Motor neuron (in vitro differentiated cells): ENCODE measurements at regions not wholly inside any gene's neighbourhood (a gene's known extent, or its start where the extent isn't known, plus 50 kb on each side); places are given as distances from the start of the nearest gene placed in this dataset.

ENCODE experiments used
- ATAC-seq, 8 experiments: fragments of 200-7000 bp; cut with Tn5 transposase; replicated peaks in 6 of 8; 2 replicates each; pipeline ENCODE4 v1.8.0; 2021; ENCODE audit warnings: mild to moderate bottlenecking in 8 of 8, moderate library complexity in 8 of 8
- H3K27ac ChIP-seq, 2 donors: fragments of 250-450 bp; sonication (Bioruptor Pico); 2 replicates each; pipeline ENCODE4 v1.9.0; 2021; ENCODE audit warnings: antibody characterized with exemption in 2 of 2, mild to moderate bottlenecking in 2 of 2, moderate library complexity in 1 of 2
- H3K4me1 ChIP-seq, 2 donors: fragments of 250-450 bp; sonication (Bioruptor Pico); replicated peaks in 1 of 2; 2 replicates each; pipeline ENCODE4 v1.6.1; 2021; ENCODE audit warnings: antibody characterized with exemption in 2 of 2, mild to moderate bottlenecking in 2 of 2, moderate library complexity in 1 of 2
- H3K4me3 ChIP-seq, 5 donors: fragments of 250-450 bp; sonication (Bioruptor Pico); 2 replicates each; pipeline ENCODE4 v1.9.0; 2021; ENCODE audit warnings: antibody characterized with exemption in 5 of 5, mild to moderate bottlenecking in 5 of 5, moderate library complexity in 4 of 5
- WGBS, 10 experiments: fragments of 450-650 bp; shearing (Covaris generic); methylation state at CpG; one replicate each; pipeline ENCODE4 v1.0.0; 2022; 5-methylcytosine and 5-hydroxymethylcytosine counted together
- in situ Hi-C, 9 experiments: fragments of 400-800 bp; cut with MboI; loops; one replicate each; pipeline ENCODE4 v1.15.0; 2021; ENCODE audit warnings: low sequenced_read_pairs in 9 of 9, low pct_unique_long_range_greater_than_20kb in 2 of 9; ENCODE audit not compliant: unreplicated experiment in 9 of 9

- WGBS, 10 experiments: 0 to 100% (median 71%) methylated on average over 1 to 5 of the region's 6 CpGs; no CpG with 5 or more reads in 1 of the 10 experiments
- Histone ChIP-seq H3K27ac (no peak overlapping the region), H3K4me3 (no peak overlapping the region), H3K4me1 (peaks cover 0 to 3% of the 10 kb centered on the region in 2 donors)
- no peak for ATAC-seq
- in situ Hi-C loops: no loop called here
These were observed 376.7 kb downstream of the GABRG2 start for GRCh38 chr5:162444129-162444762.

- no peak for ATAC-seq
- no peak overlapping the region for H3K27ac ChIP-seq
- H3K4me1 ChIP-seq: no peaks in the 10 kb centered on the region
- in situ Hi-C loops: no loop called here
- 14 to 100% (median 20%) methylated on average over 1 to 4 of the region's 4 CpGs; no CpG with 5 or more reads in 6 of the 10 experiments for WGBS, 10 experiments
- no peak overlapping the region for H3K4me3 ChIP-seq
These were observed 388.5 kb downstream of the GABRG2 start for GRCh38 chr5:162456086-162456485.

GRCh38 chr5:162466011-162466410 is 398.4 kb downstream of the GABRG2 start:
- H3K4me3 ChIP-seq: no peak overlapping the region
- no peak for ATAC-seq
- in situ Hi-C loops: no loop called here
- WGBS, 10 experiments: 13 to 100% (median 78%) methylated on average over 1 of the region's 1 CpG; no CpG with 5 or more reads in 4 of the 10 experiments
- H3K4me1 ChIP-seq: no peaks in the 10 kb centered on the region
- H3K27ac ChIP-seq: no peak overlapping the region

GRCh38 chr5:162473041-162473714 is 405.6 kb downstream of the GABRG2 start:
- H3K27ac ChIP-seq: no peak overlapping the region
- ATAC-seq: no peak
- in situ Hi-C loops: no loop called here
- WGBS, 10 experiments: 0 to 100% (median 47%) methylated on average over 1 to 2 of the region's 2 CpGs; no CpG with 5 or more reads in 6 of the 10 experiments
- no peak overlapping the region for H3K4me3 ChIP-seq
- no peaks in the 10 kb centered on the region for H3K4me1 ChIP-seq

- H3K4me3 ChIP-seq: no peak overlapping the region
- no peaks in the 10 kb centered on the region for H3K4me1 ChIP-seq
- ATAC-seq: no peak
- no peak overlapping the region for H3K27ac ChIP-seq
- in situ Hi-C loops: no loop called here
These were observed 406.7 kb downstream of the GABRG2 start for GRCh38 chr5:162474239-162474638.

- 19 to 98% (median 92%) methylated on average over 3 to 6 of the region's 6 CpGs for WGBS, 10 experiments
- H3K4me1 ChIP-seq: no peaks in the 10 kb centered on the region
- in situ Hi-C loops: no loop called here
These were observed 416.5 kb downstream of the GABRG2 start for GRCh38 chr5:162484095-162484494.

GRCh38 chr5:162484986-162485385 is 417.4 kb downstream of the GABRG2 start:
- Histone ChIP-seq H3K4me3 (no peak overlapping the region), H3K4me1 (no peaks in the 10 kb centered on the region), H3K27ac (no peak overlapping the region)
- in situ Hi-C loops: no loop called here
- no peak for ATAC-seq
- WGBS, 10 experiments: 14 to 95% (median 80%) methylated on average over 1 to 5 of the region's 5 CpGs; no CpG with 5 or more reads in 1 of the 10 experiments

More at GRCh38 chr5:162484095-162484494, 416.5 kb downstream of the GABRG2 start:
- no peak overlapping the region for H3K4me3 ChIP-seq
- no peak overlapping the region for H3K27ac ChIP-seq
- no peak for ATAC-seq

GRCh38 chr5:162485666-162486292 is 418.2 kb downstream of the GABRG2 start:
- in situ Hi-C loops: no loop called here
- no peak overlapping the region for H3K27ac ChIP-seq

GRCh38 chr5:162487528-162488525 is 420.3 kb downstream of the GABRG2 start:
- 17 to 94% (median 75%) methylated on average over 2 to 7 of the region's 7 CpGs for WGBS, 10 experiments
- Histone ChIP-seq H3K4me1 (no peaks in the 10 kb centered on the region), H3K4me3 (no peak overlapping the region), H3K27ac (no peak overlapping the region)
- in situ Hi-C loops: no loop called here
- ATAC-seq: no peak

More at GRCh38 chr5:162485666-162486292, 418.2 kb downstream of the GABRG2 start:
- Histone ChIP-seq H3K4me3 (no peak overlapping the region), H3K4me1 (no peaks in the 10 kb centered on the region)
- WGBS, 10 experiments: 0 to 92% (median 85%) methylated on average over 2 to 5 of the region's 8 CpGs
- ATAC-seq: no peak

- Histone ChIP-seq H3K4me3 (no peak overlapping the region), H3K4me1 (no peaks in the 10 kb centered on the region), H3K27ac (no peak overlapping the region)
- in situ Hi-C loops: no loop called here
- no peak for ATAC-seq
- 13 to 100% (median 75%) methylated on average over 1 to 5 of the region's 5 CpGs for WGBS, 10 experiments
These were observed 428.7 kb downstream of the GABRG2 start for GRCh38 chr5:162496100-162496808.

GRCh38 chr5:162497455-162497854 is 429.9 kb downstream of the GABRG2 start:
- in situ Hi-C loops: no loop called here
- no peak for ATAC-seq
- no peak overlapping the region for H3K27ac ChIP-seq
- no peak overlapping the region for H3K4me3 ChIP-seq
- WGBS, 10 experiments: 14 to 100% (median 61%) methylated on average over 1 to 3 of the region's 3 CpGs
- H3K4me1 ChIP-seq: no peaks in the 10 kb centered on the region

- H3K27ac ChIP-seq: no peak overlapping the region
- ATAC-seq: no peak
- H3K4me1 ChIP-seq: no peaks in the 10 kb centered on the region
- H3K4me3 ChIP-seq: no peak overlapping the region
- in situ Hi-C loops: no loop called here
- WGBS, 10 experiments: 5 to 100% (median 81%) methylated on average over 2 to 3 of the region's 3 CpGs
These were observed 435.2 kb downstream of the GABRG2 start for GRCh38 chr5:162502780-162503179.
